GM18508 (cell line): ENCODE measurements at regions not wholly inside any gene's neighbourhood (a gene's known extent, or its start where the extent isn't known, plus 50 kb on each side); places are given as distances from the start of the nearest gene placed in this dataset.

Source experiments
- ATAC-seq: cut with Tn5 transposase; IDR thresholded peaks from one replicate; pipeline ENCODE4 v1.9.1; 2021; ENCODE audit warnings: moderate number of reproducible peaks; ENCODE audit not compliant: insufficient read depth, unreplicated experiment

GRCh38 chr7:36001546-36001945 is 151.5 kb upstream of the EEPD1 start:
- ATAC-seq: no peak

- ATAC-seq: no peak
These were observed 150.2 kb upstream of the EEPD1 start for GRCh38 chr7:36002900-36003299.

- ATAC-seq: no peak
These were observed 149.7 kb upstream of the EEPD1 start for GRCh38 chr7:36003343-36003742.

- no peak for ATAC-seq
These were observed 147.8 kb upstream of the EEPD1 start for GRCh38 chr7:36005293-36005692.

GRCh38 chr7:36005876-36006275 is 147.2 kb upstream of the EEPD1 start:
- ATAC-seq: no peak

GRCh38 chr7:36006636-36007229 is 146.3 kb upstream of the EEPD1 start:
- no peak for ATAC-seq

GRCh38 chr7:36010656-36011587 is 142.1 kb upstream of the EEPD1 start:
- ATAC-seq: no peak

- ATAC-seq: no peak
These were observed 141.5 kb upstream of the EEPD1 start for GRCh38 chr7:36011588-36011965.

GRCh38 chr7:36013246-36014014 is 139.6 kb upstream of the EEPD1 start:
- no peak for ATAC-seq

GRCh38 chr7:36014961-36015360 is 138.1 kb upstream of the EEPD1 start:
- ATAC-seq: no peak

GRCh38 chr7:36015733-36016132 is 137.3 kb upstream of the EEPD1 start:
- ATAC-seq: no peak

- ATAC-seq: no peak
These were observed 136.4 kb upstream of the EEPD1 start for GRCh38 chr7:36016648-36017047.

- ATAC-seq: no peak
These were observed 135.9 kb upstream of the EEPD1 start for GRCh38 chr7:36017111-36017510.

GRCh38 chr7:36018816-36019484 is 134.1 kb upstream of the EEPD1 start:
- ATAC-seq: no peak

GRCh38 chr7:36019538-36019937 is 133.5 kb upstream of the EEPD1 start:
- ATAC-seq: no peak

- ATAC-seq: no peak
These were observed 133.1 kb upstream of the EEPD1 start for GRCh38 chr7:36019980-36020379.

- ATAC-seq: no peak
These were observed 131.7 kb upstream of the EEPD1 start for GRCh38 chr7:36021367-36021766.

GRCh38 chr7:36021917-36022550 is 131.0 kb upstream of the EEPD1 start:
- no peak for ATAC-seq

- no peak for ATAC-seq
These were observed 130.0 kb upstream of the EEPD1 start for GRCh38 chr7:36023033-36023560.

- ATAC-seq: no peak
These were observed 127.9 kb upstream of the EEPD1 start for GRCh38 chr7:36025190-36025589.
